GM19043 (cell line): ENCODE measurements at regions not wholly inside any gene's neighbourhood (a gene's known extent, or its start where the extent isn't known, plus 50 kb on each side); places are given as distances from the start of the nearest gene placed in this dataset.

Source experiments
- ATAC-seq: cut with Tn5 transposase; IDR thresholded peaks from one replicate; pipeline ENCODE4 v1.9.1; 2021; ENCODE audit warnings: low read depth; ENCODE audit not compliant: unreplicated experiment

GRCh38 chr5:104298518-104298917 is 735.9 kb upstream of the NUDT12 start:
- ATAC-seq: no peak

DNA sequence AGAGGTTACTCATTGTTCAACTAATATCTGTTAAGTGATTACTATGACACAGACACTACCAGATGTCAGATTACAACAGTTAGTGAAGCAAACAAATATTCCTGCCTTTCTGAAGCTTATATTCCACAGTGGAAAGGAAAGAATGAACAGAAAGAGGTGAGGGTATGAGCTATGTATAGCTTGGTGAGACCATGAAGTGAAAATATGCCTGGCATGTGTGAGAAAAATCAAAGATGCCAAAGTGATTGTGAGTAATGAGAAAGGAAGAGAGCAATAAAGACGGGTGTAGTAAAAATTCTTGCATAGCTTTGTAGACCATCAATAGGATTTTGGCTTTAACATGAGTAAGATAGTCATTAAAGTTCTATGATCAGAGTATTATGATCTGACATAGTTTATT is 734.5 kb upstream of the NUDT12 start:
- ATAC-seq: no peak

DNA sequence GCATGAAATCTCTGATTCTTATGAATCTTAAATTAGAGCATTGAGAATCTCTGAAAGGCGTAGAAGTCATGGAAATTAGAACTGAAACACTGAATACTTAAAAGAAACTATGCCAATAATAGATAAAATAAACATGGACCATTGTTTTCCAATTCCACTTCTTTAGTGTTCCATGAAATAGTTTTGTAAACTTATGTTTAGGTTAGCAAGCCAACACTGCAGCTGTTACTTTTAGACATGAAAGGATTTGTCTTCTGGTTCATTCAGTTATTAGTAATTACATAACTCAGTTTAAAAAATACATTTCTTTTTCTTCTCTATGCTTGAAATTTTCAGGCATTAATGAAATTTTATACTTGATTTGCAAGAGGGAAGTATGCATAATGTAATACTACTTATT is 733.4 kb upstream of the NUDT12 start:
- ATAC-seq: no peak

DNA sequence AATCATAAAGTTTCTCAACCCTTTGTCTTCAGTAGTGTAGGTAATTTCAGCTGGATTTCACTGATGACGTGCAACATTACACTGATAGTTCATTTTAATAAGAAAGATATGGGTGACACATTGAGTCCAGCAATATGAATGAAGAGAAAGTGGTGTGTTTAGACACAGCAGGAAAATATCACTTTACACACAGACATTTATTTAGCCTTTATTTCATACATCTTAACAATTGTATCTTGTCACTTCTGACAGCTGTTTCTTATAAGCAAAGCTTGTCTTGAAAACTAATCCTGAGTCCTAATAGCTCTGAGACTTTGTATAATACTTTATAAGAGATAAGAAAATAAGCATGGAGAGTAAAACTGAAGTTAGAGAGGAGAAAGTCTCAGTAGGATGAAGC is 720.5 kb upstream of the NUDT12 start:
- no peak for ATAC-seq

GRCh38 chr5:104273725-104274124 is 711.1 kb upstream of the NUDT12 start:
- ATAC-seq: no peak

- no peak for ATAC-seq
Measured at GRCh38 chr5:104267320-104268015, 704.9 kb upstream of the NUDT12 start.

GRCh38 chr5:104266161-104266560 is 703.6 kb upstream of the NUDT12 start:
- no peak for ATAC-seq

DNA sequence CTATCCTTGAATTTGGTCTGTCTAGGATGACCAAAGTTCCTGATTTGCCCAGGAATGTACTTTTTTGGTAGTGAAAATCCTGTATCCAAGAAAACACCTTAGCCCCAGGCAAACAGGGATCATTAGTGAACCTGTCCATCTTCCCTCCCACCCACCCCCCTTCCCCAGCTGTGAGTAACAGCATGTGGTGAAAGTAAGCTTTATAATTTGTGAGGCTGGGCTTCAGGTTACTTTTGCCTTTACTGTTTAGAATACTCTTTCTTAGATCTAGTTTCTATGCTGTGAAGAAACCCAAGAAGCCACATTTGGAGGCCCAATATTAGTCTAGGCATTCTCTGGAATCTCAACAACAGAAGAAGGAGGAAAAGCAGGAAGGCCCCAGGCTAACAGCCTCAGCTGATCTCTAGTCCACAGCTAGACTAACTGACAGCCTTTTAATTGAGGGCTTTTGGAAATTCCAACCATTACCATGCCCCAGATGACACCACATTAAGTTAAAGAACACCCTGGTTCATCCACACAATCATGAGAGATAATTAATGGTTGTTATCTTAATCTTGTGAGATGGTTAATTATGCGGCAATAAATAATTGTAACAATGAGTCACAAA is 703.0 kb upstream of the NUDT12 start:
- no peak for ATAC-seq

- ATAC-seq: no peak
Measured at GRCh38 chr5:104247260-104247659, 684.7 kb upstream of the NUDT12 start.

DNA sequence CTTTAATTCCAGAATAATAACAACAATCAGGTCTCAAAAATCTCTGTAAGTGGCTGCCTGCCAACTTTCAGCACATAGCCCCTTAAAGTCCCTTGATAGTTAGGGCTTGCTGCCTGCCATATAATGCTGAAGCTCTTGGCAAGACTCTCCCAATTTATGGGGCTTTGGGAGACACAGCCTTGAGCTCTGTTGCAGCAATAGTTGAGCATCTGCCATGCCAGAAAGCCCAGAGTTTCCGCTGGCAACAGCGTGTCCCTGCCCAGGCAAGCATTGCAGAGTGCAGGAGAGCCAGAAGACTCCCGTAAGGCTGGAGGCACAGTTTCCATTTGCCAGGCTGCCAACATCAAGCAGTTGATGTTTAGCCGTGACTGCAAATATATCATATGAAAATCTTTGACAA is 678.5 kb upstream of the NUDT12 start:
- ATAC-seq: no peak

DNA sequence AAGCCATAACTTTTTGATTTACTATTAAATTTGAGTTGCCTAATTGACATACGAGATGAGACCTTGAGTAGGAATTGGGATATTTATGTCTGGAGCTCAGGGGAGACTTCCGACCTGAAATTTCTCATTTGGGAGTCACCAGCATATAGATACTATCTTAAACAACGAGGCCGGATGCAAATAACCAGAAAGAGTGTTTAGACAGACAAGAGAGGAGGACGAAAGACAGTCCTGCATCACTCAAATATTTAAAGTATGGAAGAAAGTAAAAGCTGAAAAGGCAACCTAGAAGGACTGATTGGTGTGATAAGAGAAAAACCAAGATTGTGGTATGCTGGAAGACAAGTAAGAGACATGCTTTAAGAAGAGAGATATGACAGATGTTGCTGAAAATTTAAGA is 675.0 kb upstream of the NUDT12 start:
- ATAC-seq: no peak

- ATAC-seq: no peak
Measured at GRCh38 chr5:104223885-104224773, 661.5 kb upstream of the NUDT12 start.

- ATAC-seq: no peak
Measured at GRCh38 chr5:104218200-104218599, 655.6 kb upstream of the NUDT12 start.

DNA sequence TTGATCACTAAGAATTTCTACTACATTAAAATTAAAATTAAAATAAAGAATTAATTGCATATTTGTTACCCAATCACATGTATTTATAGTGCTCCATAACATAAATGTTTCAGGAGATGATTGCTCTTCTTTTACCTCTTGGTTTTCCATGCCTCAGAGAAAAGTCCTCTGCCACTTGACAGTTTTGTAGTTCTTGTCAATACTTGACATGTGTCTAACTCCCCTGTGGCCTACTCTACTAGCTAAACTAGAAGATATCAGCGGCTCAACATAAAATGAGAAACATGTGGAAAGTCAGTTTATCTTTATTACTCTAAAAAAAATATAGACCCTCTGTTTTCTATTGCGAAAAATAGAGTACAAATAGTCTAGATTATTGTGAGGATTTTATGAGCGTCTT is 650.6 kb upstream of the NUDT12 start:
- no peak for ATAC-seq

DNA sequence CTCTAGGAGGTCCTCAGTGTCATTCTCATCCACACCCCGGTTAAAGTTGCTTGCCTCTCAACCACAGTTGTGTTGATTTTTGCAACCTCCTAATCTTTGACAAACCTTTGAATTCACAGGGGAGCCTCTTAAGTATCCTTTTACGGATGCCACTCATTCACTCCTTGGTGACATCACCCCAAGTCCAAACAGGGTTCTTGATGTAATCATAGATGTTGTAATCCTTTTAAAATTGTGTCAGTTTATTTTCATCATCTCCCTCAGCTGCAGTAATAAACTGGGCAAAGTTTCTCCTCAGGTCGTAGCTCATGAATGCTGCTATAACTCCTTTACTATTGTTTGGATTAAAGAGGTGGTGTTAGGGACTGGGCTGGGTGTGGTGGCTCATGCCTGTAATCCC is 637.2 kb upstream of the NUDT12 start:
- no peak for ATAC-seq

GRCh38 chr5:104198156-104198555 is 635.6 kb upstream of the NUDT12 start:
- no peak for ATAC-seq

- ATAC-seq: no peak
Measured at GRCh38 chr5:104189909-104190308, 627.3 kb upstream of the NUDT12 start.

DNA sequence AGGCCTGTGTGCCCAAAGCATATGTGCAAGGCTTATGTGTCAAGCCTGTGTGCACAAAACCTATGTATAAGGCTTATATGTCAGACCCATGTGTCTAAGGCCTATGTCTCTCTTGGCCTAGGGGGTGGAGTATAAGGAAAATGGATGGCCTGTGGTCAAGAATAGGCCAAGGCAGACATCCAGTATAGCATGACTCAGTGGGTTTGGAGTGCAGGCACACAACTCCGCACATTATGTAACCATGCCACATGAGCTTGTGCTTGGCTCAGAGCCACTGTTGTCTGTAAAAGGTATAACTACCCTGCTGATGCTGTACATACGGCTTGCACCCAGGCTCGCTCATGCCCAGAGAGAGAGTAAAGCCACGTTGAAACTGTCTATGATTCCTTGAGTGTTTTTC is 626.4 kb upstream of the NUDT12 start:
- ATAC-seq: no peak

DNA sequence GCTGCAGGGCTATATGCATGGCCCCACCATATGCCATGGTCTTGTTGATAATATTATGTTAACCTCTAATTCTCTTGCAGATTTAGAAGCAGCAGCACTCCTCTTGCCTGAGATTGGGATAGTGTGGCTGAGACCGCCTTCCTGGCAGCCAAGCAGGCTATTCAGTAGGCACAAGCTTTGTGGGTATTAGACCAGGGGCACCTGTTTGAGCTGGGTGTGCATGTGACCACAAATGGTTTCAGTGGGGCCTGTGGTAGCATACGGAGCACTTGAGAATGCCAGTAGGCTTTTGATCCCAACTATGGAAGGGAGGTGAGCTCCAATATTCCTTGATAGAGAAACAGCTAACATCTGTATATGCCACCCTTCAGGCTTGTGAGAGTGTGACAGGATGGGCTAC is 625.1 kb upstream of the NUDT12 start:
- ATAC-seq: no peak

- ATAC-seq: no peak
Measured at GRCh38 chr5:104186510-104186909, 623.9 kb upstream of the NUDT12 start.

GRCh38 chr5:104186100-104186499 is 623.5 kb upstream of the NUDT12 start:
- no peak for ATAC-seq

DNA sequence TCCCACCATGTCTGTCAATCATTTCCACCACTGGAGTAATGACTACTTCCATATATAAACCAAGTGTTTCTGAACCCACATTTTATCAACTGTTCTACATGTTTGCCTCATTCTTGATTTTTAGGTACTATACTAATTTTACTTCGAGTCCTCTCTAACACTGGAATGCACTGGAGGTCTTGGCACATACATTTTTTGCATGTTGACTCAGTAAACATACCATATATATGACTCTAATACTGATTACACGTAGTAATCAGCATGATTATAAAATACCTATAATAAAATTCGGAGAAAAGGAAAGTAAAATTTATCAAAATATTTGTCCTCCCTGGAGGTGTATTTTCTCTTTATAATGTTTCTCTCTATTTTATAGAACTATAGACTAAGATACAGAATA is 621.7 kb upstream of the NUDT12 start:
- no peak for ATAC-seq
